Vagina (tissue), 2 donors: ENCODE measurements at regions not wholly inside any gene's neighbourhood (a gene's known extent, or its start where the extent isn't known, plus 50 kb on each side); places are given as distances from the start of the nearest gene placed in this dataset.

ENCODE experiments used
- DNase-seq, 2 donors: peaks; one replicate each; pipeline ENCODE4 v3.0.0-alpha.2; 2017; ENCODE audit errors: extremely low spot score in 2 of 2
- H3K27ac ChIP-seq: fragments of 200-600 bp; sonication (generic); one replicate; pipeline ENCODE4 v1.5.1; 2019
- H3K27me3 ChIP-seq: fragments of 200-600 bp; sonication (generic); one replicate; pipeline ENCODE4 v1.5.1; 2019
- H3K36me3 ChIP-seq, 2 donors: fragments of 200-600 bp; sonication (generic); one replicate each; pipeline ENCODE4 v1.5.1; 2017 to 2019
- H3K4me1 ChIP-seq: fragments of 200-600 bp; sonication (generic); one replicate; pipeline ENCODE4 v1.5.1; 2019
- H3K4me3 ChIP-seq, 2 donors: fragments of 200-600 bp; sonication (generic); 1 replicate in 1 of 2; 2 replicates in 1 of 2; pipeline ENCODE4 v1.5.1; 2016 to 2019
- H3K9me3 ChIP-seq: fragments of 200-600 bp; sonication (generic); one replicate; pipeline ENCODE4 v1.5.1; 2019
- POLR2A ChIP-seq, 2 donors: fragments of 450-650 bp; IDR thresholded peaks; one replicate each; pipeline ENCODE4 v1.6.1; 2017; ENCODE audit warnings: antibody characterized with exemption in 2 of 2, mild to moderate bottlenecking in 2 of 2, moderate library complexity in 2 of 2
- POLR2AphosphoS5 ChIP-seq, 2 donors: sonication (generic); formaldehyde crosslinking; IDR thresholded peaks; one replicate each; pipeline ENCODE4 v1.9.0; 2017; ENCODE audit warnings: antibody characterized with exemption in 2 of 2, mild to moderate bottlenecking in 2 of 2, low read depth in 1 of 2; ENCODE audit not compliant: insufficient read depth in 1 of 2
- intact Hi-C: fragments of 100-400 bp; cut with DNase I; formaldehyde crosslinking; loops from one replicate; pipeline ENCODE4 v1.15.1; 2023
- TF ChIP-seq, protein P1 (sequence below), 3 experiments: fragments of 450-650 bp in 2 of 3; fragments of 200-600 bp in 1 of 3; sonication (generic) in 1 of 3; IDR thresholded peaks; one replicate each; pipeline ENCODE4 v1.5.1; 2017 to 2019; ENCODE audit warnings: antibody characterized with exemption in 3 of 3, mild to moderate bottlenecking in 2 of 3, moderate library complexity in 2 of 3

DNA sequence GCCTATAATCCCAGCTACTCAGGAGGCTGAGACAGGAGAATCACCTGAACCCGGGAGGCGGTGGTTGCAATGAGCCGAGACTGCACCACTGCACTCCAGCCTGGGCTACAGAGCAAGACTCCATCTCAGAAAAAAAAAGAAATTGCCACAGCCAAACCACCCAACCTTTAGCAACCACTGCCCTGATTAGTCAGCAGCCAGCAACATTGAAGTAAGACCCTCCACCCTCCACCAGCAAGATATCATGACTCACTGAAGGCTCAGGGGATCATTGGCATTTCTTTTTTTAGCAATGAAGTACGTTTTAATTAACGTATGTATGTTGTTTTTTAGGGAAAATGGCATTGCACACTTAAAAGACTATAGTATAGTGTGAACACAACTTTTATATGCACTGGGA lies 349.1 kb upstream of the ACVR2A start:
- no peaks in the 10 kb centered on the region for H3K36me3 ChIP-seq
- intact Hi-C loops, result no loop called here
- TF ChIP-seq, protein P1, sequence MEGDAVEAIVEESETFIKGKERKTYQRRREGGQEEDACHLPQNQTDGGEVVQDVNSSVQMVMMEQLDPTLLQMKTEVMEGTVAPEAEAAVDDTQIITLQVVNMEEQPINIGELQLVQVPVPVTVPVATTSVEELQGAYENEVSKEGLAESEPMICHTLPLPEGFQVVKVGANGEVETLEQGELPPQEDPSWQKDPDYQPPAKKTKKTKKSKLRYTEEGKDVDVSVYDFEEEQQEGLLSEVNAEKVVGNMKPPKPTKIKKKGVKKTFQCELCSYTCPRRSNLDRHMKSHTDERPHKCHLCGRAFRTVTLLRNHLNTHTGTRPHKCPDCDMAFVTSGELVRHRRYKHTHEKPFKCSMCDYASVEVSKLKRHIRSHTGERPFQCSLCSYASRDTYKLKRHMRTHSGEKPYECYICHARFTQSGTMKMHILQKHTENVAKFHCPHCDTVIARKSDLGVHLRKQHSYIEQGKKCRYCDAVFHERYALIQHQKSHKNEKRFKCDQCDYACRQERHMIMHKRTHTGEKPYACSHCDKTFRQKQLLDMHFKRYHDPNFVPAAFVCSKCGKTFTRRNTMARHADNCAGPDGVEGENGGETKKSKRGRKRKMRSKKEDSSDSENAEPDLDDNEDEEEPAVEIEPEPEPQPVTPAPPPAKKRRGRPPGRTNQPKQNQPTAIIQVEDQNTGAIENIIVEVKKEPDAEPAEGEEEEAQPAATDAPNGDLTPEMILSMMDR (IDR thresholded peaks at IDR 0.05), result no peak
- TF ChIP-seq POLR2AphosphoS5 (IDR thresholded peaks at IDR 0.05; ENCODE audit: insufficient read depth in 1 of 2, low read depth in 1 of 2) (no peak), POLR2A (IDR thresholded peaks at IDR 0.05) (no peak)
- H3K27ac ChIP-seq, result no peak overlapping the region
- H3K4me3 ChIP-seq, result no peak overlapping the region
- no peaks in the 10 kb centered on the region for H3K27me3 ChIP-seq
- H3K9me3 ChIP-seq, result no peaks in the 10 kb centered on the region
- DNase-seq, result no peak
- H3K4me1 ChIP-seq, result no peaks in the 10 kb centered on the region

DNA sequence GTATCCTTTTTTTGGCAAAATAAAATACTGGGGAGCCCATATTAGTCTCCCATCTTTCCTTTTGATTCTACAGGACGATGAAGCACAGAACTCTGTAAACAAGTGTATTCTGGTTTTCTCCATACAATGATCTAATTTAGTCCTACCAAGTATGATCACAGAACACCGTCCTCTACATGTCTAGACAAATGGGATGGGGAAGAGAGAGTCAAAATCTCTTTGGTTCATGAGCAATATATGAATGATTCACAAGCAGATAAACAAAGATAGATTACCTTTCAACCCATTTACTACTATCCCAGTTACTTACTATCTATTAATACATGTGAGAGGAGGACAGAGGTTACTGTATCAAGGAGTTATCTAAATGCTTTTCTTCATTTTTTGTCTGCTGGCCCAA lies 352.4 kb upstream of the ACVR2A start:
- intact Hi-C loops, result no loop called here

GRCh38 chr2:147491506-147491905 lies 353.3 kb upstream of the ACVR2A start:
- intact Hi-C loops, result no loop called here
- Histone ChIP-seq H3K27ac (no peak overlapping the region), H3K36me3 (no peaks in the 10 kb centered on the region), H3K9me3 (no peaks in the 10 kb centered on the region), H3K27me3 (no peaks in the 10 kb centered on the region), H3K4me1 (no peaks in the 10 kb centered on the region), H3K4me3 (no peak overlapping the region)
- DNase-seq, result no peak
- TF ChIP-seq POLR2A (IDR thresholded peaks at IDR 0.05), result no peak
- TF ChIP-seq, protein P1 (IDR thresholded peaks at IDR 0.05), result no peak
- no peak for TF ChIP-seq POLR2AphosphoS5 (IDR thresholded peaks at IDR 0.05; ENCODE audit: insufficient read depth in 1 of 2, low read depth in 1 of 2)

More for the DNA sequence above, 352.4 kb upstream of the ACVR2A start:
- Histone ChIP-seq H3K36me3 (no peaks in the 10 kb centered on the region), H3K4me3 (no peak overlapping the region), H3K27ac (no peak overlapping the region), H3K4me1 (no peaks in the 10 kb centered on the region), H3K27me3 (no peaks in the 10 kb centered on the region), H3K9me3 (no peaks in the 10 kb centered on the region)
- TF ChIP-seq POLR2AphosphoS5 (IDR thresholded peaks at IDR 0.05; ENCODE audit: insufficient read depth in 1 of 2, low read depth in 1 of 2) (no peak), POLR2A (IDR thresholded peaks at IDR 0.05) (no peak)
- TF ChIP-seq, protein P1 (IDR thresholded peaks at IDR 0.05), result no peak
- no peak for DNase-seq

DNA sequence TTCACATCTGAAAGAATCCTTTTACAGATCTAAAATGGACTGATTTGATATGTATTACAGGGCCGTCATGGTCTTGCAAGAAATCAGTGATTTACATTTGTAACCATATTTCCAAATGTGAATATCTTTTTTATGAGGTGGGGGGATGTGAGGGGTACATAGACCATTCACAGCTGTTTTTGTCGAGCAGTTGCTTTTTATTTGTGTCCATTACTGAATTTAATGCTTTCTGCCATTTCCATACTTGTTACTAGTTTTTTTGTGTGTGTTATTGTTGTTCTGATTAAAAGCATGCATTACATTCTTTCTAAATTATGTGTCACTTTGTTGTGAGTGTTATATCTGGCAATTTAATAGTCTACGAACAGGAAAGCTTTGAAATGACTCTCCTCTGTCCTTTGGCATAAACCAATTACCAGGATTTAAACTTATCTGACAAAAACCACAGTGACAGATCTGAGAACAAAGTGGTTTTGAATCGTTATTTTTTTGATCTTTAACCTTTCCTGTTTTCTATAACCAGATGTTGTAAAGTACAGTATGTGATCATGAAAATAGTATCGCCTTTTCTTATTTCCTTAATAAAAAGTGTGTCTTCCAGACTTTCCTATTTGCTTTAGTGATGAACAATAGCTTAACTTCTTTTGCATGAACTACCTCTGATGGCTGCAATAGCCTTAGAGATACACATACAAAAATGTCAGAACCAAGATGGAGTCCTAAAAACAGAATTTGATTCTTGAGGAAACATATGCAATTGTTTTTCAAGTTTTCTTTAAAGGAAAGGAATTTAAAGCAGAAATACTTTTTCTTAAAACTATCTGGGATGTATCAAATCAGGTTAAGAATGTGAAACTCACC lies 354.2 kb upstream of the ACVR2A start:
- Histone ChIP-seq H3K4me3 (no peak overlapping the region), H3K9me3 (no peaks in the 10 kb centered on the region), H3K27ac (no peak overlapping the region), H3K27me3 (no peaks in the 10 kb centered on the region), H3K4me1 (no peaks in the 10 kb centered on the region), H3K36me3 (no peaks in the 10 kb centered on the region)
- no peak for TF ChIP-seq POLR2AphosphoS5 (IDR thresholded peaks at IDR 0.05; ENCODE audit: insufficient read depth in 1 of 2, low read depth in 1 of 2)
- TF ChIP-seq, protein P1 (IDR thresholded peaks at IDR 0.05), result no peak
- no peak for TF ChIP-seq POLR2A (IDR thresholded peaks at IDR 0.05)
- DNase-seq, result no peak
- intact Hi-C loops, result no loop called here

DNA sequence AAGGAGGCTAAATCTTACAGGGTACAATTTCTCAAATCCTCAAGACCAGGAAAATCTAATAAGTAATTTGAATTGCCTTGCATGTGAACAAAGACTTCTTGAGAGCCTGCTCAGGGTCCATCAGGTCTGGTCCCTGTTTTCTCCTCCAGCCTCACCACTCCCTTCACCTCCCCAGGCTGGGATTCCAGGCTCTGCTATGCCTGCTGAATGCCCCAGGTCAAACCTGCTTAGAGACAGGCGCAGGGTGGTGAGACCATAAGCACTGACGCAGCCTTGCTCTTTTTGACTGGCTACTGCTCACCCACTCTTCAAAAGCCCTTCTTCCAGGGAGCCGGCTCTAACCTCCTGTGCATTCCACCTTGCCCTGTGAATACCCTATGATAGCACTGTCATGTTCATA lies 356.4 kb upstream of the ACVR2A start:
- no peaks in the 10 kb centered on the region for H3K36me3 ChIP-seq
- no peak overlapping the region for H3K27ac ChIP-seq
- intact Hi-C loops, result no loop called here

More for the DNA sequence above, 356.4 kb upstream of the ACVR2A start:
- TF ChIP-seq POLR2AphosphoS5 (IDR thresholded peaks at IDR 0.05; ENCODE audit: insufficient read depth in 1 of 2, low read depth in 1 of 2), result no peak
- TF ChIP-seq POLR2A (IDR thresholded peaks at IDR 0.05), result no peak
- TF ChIP-seq, protein P1 (IDR thresholded peaks at IDR 0.05), result no peak
- DNase-seq, result no peak
- Histone ChIP-seq H3K4me1 (no peaks in the 10 kb centered on the region), H3K9me3 (no peaks in the 10 kb centered on the region), H3K4me3 (no peak overlapping the region), H3K27me3 (no peaks in the 10 kb centered on the region)
